ENCODE measurements at regions not wholly inside any gene's neighbourhood (a gene's known extent, or its start where the extent isn't known, plus 50 kb on each side); places are given as distances from the start of the nearest gene placed in this dataset.

DNA sequence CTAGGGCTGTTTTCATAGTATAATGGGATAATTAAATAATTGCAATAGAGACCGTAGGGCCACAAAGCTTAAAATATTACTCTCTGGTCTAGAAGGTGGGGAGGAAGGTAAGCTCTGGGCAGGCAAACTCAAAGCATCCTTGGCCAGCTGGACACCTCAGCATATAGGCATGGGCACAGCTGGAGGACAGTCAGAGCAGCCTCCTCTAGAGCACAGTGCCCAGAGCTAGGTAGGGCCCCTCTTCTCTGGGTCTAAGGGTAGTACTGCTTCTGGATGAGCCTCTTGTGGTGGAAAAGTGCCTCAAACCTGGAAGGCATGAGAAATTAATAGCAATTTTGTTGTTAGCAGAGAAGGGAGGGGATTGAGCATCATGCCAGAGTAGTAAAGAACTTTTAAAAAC, 116.9 kb upstream of the FOXN2 start:
- TF ChIP-seq POLR2A (IDR thresholded peaks at IDR 0.05), result no peak
- no peak for TF ChIP-seq CTCF (IDR thresholded peaks at IDR 0.05 in 4 of 5, conservative IDR thresholded peaks at IDR 0.05 in 1 of 5)
